Fibroblast of pulmonary artery (primary cell): ENCODE measurements at regions not wholly inside any gene's neighbourhood (a gene's known extent, or its start where the extent isn't known, plus 50 kb on each side); places are given as distances from the start of the nearest gene placed in this dataset.

Experiments
- DNase-seq: peaks from one replicate; pipeline ENCODE4 v3.0.0-alpha.2; 2010; ENCODE audit warnings: low read depth
- H3K4me3 ChIP-seq: replicated peaks from 2 replicates; pipeline ENCODE4 v1.5.1; 2011; ENCODE audit warnings: low read depth, mild to moderate bottlenecking, control low read depth, low read length, moderate library complexity
- CTCF ChIP-seq: IDR thresholded peaks from 2 replicates; pipeline ENCODE4 v1.5.1; 2011; ENCODE audit warnings: mild to moderate bottlenecking, control low read depth, low read length, inconsistent platforms; ENCODE audit errors: missing control alignments

- no peak overlapping the region for H3K4me3 ChIP-seq
- no peak for DNase-seq
- TF ChIP-seq CTCF: no peak
Measured at GRCh38 chr2:12288048-12288447, 428.7 kb upstream of the TRIB2 start.

GRCh38 chr2:12289120-12289802 is 427.5 kb upstream of the TRIB2 start:
- H3K4me3 ChIP-seq: no peak overlapping the region
- TF ChIP-seq CTCF: no peak
- no peak for DNase-seq

- DNase-seq: no peak
- no peak for TF ChIP-seq CTCF
- no peak overlapping the region for H3K4me3 ChIP-seq
Measured at GRCh38 chr2:12291303-12291702, 425.4 kb upstream of the TRIB2 start.

GRCh38 chr2:12293874-12294273 is 422.9 kb upstream of the TRIB2 start:
- H3K4me3 ChIP-seq: no peak overlapping the region
- TF ChIP-seq CTCF: no peak
- DNase-seq: no peak

GRCh38 chr2:12295856-12296519 is 420.7 kb upstream of the TRIB2 start:
- TF ChIP-seq CTCF: no peak
- no peak for DNase-seq
- no peak overlapping the region for H3K4me3 ChIP-seq

- no peak overlapping the region for H3K4me3 ChIP-seq
Measured at GRCh38 chr2:12296915-12297314, 419.8 kb upstream of the TRIB2 start.

More at GRCh38 chr2:12296915-12297314, 419.8 kb upstream of the TRIB2 start:
- DNase-seq: no peak
- TF ChIP-seq CTCF: no peak
